MM.1S (cell line): ENCODE measurements at regions not wholly inside any gene's neighbourhood (a gene's known extent, or its start where the extent isn't known, plus 50 kb on each side); places are given as distances from the start of the nearest gene placed in this dataset.

Experiments
- CTCF ChIP-seq: fragments of 300-600 bp; sonication (generic); IDR thresholded peaks from 2 replicates; pipeline ENCODE4 v1.5.1; 2016; ENCODE audit warnings: antibody characterized with exemption, low read length, mixed read lengths
- EZH2 ChIP-seq: fragments of 300-600 bp; sonication (generic); optimal IDR thresholded peaks from 2 replicates; pipeline ENCODE3; 2017; ENCODE audit warnings: low read depth, mild to moderate bottlenecking, antibody characterized with exemption, low read length, mixed read lengths
- EZH2phosphoT487 ChIP-seq: fragments of 300-600 bp; sonication (generic); IDR thresholded peaks from 2 replicates; pipeline ENCODE4 v1.6.1; 2018; ENCODE audit warnings: antibody characterized with exemption, low read length

- TF ChIP-seq CTCF (no peak), EZH2phosphoT487 (no peak), EZH2 (no peak)
Measured at GRCh38 chr5:124902097-124902821, 155.8 kb upstream of the ZNF608 start.
